Right hindlimb (tissue), 1 donor: ENCODE measurements at regions not wholly inside any gene's neighbourhood (a gene's known extent, or its start where the extent isn't known, plus 50 kb on each side); places are given as distances from the start of the nearest gene placed in this dataset.
A peak's percentile ranks its signal among the peaks of the same experiment; 100 is the strongest.
"Not testable (repeated sequence)": the region's sequence is repeated elsewhere in the genome, so short reads cannot be mapped to it uniquely, and the experiment has no call there.

Experiments
- DNase-seq: peaks from one replicate; pipeline ENCODE4 v3.0.0-alpha.2; 2018

DNA sequence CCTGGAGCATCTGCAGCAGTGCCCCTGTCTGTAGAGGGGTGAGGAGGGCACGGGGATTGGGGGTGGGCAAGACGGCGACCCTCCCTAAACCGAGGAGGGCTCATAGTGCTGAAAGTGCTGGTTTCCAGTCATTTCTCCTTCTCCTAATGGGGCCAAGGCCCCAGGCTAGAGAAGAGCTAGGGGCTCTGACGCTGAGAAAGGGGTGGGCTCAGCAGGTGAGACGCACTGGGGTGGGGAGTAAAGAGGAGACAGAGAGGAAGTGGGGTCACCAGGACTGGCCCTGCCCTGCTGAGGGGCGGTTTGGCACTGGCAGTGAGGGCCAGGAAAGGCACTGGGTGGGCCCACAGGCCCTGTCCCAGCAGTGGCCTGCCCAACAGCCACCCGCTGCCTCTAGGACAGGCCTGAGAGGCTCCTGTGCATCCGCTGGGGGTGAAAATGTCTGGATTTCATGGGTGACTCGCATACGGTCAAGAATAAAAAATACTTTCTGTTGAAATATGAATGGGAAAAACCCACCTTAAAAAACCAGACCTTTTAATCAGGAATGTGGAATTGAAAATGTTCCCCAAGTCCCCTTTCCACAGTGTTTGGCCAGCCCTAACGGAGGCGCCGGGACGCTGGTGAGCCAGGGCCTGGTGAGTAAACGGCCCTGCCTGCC lies 122.4 kb upstream of the SMURF2 start:
- no peak for DNase-seq

DNA sequence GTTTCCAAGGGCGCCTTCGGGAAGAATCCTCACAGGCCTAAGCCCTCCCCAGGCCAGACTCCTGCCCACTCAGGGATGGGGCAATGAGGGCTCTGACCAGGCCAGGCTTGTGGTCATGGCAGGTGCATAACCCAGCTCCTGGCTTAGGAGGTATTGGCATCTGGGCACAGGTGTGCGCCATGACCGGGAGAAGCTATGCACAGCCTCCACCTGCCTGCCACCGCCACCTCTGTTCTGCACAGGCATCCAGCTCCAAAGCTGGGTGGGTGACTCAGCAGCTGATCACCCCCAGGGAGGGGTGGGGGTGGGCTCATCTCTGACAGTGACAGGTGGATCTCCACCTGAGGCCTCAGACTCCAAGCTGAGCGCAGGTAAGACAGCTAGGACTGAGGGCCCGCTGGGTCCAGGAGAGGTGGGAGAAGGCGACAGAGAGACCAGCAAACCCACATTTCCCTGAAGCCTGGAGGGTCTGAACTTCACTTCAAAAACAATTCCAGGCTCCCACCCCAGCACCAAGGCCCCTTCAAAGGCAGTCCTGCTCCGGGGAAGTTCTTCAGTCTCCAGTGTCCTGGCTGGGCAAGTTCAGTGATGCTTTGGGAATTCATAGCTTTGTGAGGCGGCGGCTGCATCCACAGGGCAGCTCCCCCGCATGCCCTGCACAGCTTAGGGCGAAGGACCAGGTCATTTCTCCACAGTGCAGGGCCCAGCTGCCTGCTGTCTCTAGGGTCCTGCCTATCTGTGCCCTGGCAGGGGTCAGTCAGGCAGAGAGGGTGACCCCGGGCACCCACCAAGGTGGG lies 121.6 kb upstream of the SMURF2 start:
- DNase-seq = no peak

DNA sequence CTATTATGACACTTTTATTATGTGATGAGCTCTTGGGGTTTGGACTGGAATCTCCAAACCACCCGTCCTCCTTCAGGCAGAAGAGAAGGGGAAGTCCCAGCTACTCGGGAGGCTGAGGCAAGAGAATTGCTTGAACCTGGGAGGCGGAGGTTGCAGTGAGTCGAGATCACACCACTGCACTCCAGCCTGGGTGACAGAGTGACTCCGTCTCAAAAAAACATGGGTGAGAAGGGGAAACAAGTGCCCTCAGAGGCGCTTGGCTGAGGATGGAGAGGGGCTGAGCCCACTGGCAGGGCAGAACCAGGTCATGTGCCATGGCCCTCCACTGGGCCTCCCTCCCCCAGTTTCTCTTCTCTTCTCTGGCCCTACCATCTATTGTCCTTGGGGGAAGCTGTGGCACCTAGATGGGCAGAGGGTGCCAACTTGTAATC lies 120.9 kb upstream of the SMURF2 start:
- no peak for DNase-seq

DNA sequence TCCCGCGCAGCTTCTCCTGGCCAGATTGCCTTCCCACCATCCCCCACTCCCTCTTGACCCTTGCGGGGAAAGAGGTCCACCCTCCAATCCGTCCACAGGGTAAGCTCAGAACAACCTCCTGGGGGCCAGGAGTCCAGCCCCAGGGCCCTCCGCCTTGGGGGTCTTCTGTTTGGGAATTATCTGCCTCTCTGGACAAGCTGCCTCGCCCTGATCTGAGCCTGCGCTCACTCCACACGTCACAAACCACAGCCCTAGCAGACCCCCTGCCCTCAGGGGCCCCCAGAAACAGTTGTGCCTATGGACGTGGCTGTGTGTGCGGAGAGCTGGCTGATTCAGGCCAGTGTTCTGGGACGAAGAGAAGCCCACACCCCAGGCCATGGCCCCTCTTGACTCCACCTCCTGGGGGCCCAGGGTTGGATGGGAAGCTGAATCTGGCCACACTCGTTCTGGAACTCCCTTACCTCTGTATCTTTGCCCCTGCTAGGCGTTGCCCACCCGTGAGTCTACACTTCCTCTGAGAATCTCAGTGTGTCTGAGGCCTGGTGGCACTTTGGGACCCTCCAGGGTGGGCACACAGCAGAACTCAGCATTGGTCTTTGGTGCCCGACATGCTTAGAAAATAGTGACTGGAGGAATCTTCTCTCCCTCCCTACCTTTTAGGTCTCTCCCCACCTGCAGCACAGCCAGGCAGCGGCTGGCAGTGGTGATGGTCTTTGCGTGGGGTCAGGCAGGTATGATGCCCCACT lies 119.9 kb upstream of the SMURF2 start:
- DNase-seq = no peak

DNA sequence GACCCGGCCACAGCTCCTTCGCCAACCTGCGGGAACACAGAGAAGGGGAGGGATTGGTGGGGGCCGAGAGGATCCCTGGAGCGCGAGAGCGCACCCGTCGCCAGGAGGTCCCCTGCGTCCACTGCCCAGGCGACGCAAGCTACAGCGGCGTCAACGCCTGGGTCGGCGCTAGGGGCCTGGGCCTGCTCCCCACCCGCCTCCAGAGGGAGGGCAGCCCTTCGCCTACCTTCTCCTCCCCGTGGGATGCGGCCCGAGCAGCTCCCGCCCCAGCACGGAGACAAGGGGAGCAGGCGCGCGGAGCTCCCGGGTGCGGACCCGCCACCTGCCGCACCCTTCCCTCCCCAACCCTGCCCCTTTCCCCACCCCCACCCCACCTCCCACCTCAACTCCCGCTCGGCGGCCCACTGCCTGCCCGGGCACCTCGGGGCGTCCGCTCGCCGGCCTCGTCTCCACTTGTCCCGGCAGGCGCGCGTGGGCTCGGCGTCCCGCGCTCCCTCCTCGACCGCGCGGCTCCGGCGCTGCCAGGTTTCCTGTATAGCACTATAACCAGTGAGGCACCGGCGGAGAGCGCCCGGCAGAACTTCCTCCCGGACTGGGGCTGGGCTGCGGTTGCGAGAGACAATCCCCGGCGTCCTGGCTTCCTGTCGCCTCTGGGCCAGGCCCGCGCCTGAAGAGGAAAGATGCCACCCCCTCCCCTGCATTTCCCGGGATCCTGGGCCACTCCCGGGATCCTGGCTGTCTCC lies 119.1 kb upstream of the SMURF2 start:
- DNase-seq = peak; percentile 60

DNA sequence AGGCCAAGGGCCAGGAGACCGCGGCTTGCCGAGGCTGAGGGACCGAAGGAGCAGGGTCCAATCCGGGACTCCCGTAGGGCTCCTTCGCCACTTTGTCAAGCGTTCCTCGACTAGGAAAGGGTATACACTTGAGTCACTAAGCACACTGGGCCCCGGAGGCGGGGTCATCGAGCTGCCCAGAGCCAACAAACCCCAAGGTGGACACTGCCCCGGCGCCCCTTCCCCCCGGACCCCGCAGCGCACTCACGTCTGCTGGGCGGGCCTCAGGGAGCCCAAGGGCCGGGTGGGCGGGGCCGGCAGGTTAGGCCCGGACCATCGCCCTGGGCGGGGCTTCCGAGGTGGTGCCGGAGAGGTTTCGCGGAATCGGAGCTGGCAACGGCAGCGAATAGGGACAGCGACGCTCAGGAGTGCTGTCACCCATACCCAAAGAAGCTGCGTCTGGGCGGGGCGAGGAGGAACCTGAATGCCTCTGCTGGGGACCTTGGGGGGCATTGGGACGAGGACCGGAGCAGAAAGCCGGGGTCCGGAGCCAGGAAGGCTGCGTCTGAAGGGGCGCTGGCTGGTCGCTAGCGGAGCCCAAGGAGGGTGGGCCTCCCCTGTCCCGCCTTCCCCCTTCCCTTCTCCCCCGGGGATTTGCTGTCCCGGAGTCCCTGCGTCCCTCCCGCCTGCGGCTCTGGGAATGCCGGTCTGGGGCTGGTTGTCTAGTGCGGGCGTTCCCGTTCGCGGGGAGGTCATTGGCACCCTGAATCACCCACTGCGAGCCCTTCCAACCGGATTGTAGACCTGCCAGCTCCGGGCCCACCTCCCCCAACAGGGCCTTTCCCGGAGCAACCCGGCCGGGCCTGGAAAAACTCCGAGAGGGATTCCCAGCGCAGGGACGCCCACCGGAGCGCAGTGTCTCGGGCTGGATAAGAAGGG lies 118.2 kb upstream of the SMURF2 start:
- no peak for DNase-seq

DNA sequence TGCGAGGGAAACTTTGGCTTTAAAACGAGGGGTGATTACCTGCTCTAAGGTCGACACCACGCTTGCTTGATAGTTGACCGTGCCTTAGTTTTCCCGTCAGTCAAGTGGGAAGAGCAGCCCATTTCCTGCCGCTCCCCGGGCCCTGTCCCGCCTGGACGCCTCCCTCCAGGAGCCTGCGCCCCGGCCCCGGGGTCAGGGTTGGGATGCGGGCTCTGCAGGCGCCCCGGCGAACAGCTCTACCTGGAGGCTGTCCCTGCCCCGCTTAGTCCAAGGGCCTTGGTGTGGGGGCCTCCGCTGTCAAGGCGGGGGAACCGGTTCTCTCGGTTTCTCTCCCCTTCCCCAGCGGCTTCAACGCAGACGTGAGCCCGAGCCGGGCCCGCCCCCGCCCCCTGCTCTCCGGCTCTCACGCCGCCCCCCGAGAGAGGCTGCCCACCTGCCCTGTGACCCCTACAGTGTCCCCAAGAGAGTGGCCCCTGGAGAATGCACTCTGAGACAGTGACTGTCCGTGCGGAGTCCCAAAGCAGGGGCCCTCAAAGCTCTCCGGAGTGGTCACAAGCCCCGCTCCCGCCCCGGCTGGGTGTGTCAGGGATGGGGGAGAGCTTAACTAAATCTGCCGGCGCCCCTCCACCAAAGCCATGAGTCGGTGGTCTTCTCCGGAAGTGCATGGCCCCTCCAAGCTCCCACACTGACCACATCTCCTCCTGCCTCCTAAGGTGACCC lies 117.4 kb upstream of the SMURF2 start:
- no peak for DNase-seq

DNA sequence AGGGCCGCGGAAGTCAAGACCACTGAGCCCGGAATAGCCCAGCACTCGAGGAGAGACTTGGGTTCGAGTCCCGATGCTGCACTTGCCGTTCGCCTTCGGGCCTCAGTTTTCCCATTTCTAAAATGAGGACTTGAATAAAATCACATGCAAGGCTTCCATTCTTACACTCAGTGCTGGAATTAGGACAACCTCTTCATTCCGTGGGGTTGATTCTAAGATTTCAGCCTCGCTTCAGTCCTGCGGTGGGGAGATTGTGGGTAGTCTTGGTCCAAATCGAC lies 116.9 kb upstream of the SMURF2 start:
- not testable (repeated sequence) for DNase-seq

DNA sequence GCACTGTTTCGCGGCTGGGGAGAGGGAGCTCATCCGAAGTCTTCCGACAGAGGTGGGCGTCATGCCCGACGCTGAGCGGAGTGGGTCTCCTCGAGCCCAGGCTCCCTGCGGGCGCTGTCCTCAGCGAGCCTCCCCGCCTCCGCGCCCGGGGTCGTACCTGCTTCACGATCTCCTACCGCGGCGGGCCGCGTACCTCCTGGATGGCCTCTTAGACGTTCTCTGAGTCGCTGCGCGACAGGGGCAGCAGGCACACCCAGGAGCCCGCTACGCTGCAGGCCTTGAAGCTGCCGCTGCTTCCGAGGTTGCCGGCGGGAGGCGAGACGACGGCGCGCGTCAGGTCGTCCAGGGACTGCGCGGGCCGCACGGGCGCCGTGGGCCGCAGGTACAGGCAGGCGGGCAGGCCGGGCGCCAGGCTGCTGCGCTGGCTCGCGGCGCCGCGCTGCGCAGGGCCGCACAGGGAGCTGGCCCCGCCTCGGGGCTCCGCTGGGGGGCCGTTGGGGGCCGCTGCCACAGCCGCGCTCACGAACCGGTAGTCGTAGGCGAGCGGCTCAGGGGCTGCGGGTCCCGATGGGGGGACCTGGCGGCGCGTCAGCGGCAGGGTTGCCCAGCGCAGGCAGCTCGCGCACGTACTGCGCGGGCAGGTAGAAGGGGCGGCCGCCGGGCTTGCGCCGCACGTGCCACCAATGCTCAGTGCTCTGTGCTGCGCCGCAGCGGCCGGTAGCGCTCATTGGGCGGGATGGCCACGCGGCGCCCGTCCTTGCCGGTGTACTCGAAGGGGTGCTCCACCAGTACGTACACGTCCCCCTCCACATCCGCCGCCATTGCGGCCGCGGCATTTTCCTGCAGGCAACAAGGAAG lies 116.4 kb upstream of the SMURF2 start:
- DNase-seq = peak; percentile 47

DNA sequence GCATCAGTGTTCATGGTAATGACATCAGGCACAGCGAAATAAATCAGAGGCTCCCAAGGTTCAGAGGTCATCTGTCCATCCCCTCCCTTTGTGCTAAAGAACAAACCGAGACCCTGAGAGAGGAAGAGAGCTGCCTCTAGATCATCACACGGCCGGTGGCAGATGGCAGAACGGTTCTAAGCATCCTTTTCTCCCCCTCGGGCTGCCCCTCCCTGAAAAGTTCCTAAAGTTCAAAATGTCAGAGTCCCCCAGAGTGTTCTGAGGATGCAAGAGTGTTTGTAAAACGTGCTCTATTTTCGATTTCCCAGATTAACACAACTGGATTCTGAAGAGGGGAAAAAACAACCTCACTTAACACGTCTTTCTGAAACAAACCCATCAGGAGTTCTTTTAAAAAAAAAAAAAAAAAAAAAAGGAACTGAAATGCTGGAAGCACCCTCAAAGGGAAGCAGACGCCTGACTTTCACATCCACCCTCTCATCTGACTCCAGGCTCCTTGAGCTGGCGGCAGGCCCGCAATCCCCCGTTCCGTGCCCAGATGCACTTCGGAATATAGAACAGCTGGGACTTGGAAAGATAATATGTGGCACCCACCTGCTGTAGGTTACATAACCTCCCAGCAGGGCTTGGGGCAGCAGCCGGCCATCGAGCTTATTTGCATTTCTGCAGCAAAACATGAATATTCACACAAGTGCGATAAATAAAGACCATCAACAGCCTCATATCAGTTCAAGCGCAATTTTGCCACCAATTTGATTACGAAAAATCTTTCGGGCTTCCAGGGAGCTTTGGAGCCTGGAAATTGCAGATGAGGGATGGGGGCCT lies 115.5 kb upstream of the SMURF2 start:
- peak; percentile 62 for DNase-seq

DNA sequence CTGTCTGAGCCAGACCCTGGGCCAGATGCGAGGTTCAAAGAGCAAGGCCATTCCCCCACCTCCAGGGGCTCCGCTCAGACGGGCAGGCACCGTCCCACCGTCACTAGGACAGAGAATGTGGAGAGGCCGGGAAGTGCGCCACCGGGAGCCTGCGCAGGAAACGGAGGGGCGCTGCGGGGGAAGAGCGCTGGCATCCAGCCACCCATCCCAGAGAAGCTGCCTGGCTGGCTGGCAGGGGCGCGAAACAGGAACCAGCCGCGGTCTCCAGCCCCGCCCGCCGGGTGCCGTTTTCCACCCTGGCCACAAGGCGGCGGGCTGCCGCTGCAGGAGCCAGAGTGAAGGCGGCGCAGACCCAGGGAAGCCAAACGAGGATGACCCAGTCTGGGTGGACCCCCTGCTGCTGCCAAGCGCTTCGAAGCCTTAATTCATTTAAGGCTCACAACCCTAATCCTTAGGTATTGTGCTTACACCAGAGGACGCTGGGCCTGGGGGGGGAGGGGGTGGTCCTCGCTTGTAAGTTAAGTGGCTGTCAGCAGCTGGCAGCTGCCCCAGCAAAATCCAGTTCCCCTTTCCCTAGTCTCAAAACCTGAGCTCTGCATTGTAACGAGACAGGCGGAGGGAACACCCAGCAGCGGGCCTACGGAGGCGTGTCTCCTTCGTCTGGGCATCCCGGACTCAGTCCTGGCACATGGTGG lies 114.8 kb upstream of the SMURF2 start:
- peak; percentile 93 for DNase-seq

DNA sequence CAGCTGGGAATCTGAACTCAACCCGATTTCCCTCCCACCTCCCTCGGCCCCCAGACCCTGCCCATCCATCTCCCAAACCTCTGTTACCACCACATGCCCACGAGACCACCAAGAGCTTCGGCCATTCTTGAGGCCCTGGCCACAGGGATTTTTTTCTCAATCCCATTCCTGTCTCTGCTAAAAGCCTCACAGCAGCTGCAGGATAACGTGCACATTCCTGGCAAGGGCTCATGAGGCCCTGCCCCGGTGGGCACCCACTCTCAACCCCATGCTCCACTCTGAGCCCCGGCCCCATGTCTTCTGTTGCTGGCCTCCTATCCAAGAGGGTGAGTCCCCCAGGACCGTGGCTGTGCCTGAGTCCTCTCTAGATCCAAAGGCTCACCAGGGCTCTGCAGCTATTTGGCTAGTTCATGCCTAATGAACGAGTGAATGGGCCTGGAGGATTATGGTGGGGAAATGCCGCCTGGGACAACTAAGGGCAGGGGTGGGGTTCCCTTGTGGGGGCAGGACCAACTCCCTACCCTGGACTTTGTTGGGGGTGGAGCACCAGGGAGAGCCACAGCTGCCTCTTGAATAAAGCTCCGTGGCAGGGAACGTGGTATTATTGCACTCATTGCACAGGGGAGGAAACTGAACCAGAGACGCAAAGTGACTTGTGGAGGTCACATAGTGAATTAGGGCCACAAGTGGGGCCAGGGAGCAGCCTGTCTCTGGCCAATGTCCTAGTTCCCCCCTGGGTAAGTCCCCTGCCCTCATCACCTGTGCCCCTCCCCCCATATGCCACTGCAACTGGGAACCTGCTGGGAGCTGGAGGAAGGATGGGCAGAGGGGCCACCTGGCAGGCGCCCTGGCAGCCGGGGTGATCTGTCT lies 113.8 kb upstream of the SMURF2 start:
- DNase-seq = no peak

DNA sequence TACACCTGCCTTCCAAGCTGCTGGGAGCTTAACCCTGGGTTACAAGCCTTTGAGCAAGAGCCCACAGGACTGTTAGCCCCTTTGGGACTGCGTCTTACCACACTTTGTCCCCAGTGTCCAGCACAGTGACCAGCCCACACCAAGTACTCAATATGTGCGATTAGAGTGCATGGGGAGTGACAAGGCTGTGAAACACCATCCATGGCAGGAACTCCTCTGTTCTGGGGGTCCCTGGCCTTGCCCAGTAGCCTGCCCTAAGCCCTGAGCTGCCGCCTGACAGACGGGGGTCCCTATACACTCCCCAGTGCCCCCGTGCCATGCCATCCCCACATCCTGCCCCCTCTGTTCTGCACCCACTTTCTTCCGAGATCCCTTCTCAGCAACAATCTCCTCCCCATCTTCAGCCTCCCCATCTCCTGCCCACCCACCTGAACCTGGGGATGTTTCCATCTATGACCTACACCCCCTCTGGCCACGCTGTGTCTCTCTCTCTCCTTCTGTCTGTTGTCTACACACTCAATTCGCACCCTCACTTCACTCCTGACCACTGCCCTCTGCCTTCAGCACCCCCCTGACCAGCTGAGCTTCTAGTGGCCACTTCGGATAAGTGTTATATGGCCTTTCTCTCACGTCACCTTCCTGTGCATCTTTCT lies 112.9 kb upstream of the SMURF2 start:
- DNase-seq = no peak

DNA sequence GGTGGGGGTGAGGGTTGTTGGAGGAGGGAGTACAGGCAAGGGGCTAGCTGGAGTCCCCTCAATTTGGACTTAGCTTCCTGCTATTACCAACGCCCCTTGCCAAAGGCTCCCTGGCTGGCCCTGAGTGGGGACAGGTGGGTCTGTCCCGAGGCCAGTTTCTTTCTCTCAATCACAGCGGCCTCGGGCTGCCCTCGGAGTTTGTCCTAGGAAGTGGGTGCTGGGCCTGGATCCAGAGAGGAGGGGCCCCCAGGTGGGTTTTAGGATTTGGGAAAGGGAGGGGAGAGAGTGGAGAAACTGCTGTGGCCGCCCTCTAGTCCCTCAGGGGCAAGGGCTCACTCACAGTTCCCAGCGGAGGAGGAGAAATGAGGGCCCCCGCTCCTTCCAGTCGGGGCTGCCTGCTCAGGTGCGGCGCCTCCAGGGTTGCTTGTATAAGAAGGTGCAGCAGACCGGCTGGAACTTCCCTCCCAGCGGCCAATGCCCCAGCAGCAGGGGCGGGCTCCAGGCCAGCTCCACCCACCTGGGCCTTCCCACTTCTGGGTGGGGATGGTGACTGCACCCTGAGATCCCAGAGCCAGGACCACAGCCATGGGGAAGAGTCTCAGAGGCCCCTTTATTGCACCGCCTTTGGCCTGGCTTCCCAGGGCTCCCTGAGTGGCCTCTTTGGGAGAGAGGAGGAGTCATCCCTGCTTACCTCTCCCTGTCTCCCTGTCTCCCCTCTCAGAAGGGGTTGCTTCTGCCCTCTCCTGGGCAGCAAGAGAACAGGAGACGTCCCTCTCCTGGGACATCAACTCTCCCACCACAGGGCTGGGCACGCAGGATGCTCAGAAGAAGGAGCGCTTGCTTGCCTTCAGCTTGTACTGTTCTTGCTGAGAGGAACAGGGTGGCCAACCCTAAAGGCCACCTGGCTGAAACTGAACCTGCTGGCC lies 112.0 kb upstream of the SMURF2 start:
- DNase-seq = peak; percentile 51

DNA sequence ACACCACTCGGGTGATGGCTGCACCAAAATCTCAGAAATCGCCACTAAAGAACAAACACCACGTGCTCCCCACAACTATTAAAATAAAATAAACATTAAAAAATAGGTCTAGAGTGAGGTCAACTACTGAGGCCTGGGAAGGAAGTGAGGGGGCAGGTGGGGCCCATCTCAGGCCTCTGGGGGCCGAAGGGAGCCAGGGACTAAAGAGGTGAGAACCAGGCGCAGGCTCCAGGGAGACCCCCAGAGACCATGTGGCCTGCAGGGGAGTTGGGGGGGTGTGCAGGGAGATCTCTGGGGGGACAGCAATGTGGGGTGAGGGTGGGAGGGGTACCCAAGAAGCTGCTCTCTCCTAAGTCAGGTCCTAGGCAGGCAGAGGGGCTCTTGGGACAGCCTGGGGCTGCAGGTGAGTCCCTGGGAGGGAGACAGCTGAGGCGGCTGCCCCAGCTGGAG lies 111.3 kb upstream of the SMURF2 start:
- no peak for DNase-seq

DNA sequence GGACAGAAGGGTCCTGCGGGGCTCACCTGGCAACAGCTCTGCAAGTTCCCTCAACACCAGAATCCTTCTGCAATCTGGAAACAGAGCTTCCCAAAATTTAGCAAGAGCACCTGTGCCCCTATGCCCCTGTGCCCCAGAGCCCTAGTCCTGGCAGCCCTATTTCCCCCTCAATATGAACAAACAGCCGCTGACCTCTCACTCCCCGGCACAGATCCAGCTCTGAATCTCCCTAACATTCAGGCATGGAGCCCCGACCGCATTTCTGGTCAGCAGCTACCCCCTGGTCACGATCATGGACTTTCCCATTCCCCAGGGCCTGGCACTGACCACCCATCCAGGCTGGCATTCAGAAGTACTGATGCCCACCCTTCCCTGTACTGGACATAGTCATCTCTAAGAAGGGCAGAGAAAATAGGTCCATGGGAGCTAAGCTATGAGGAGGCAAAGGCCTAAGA lies 110.8 kb upstream of the SMURF2 start:
- DNase-seq = no peak
